ENCODE measurements at regions not wholly inside any gene's neighbourhood (a gene's known extent, or its start where the extent isn't known, plus 50 kb on each side); places are given as distances from the start of the nearest gene placed in this dataset.

- TF ChIP-seq EZH2phosphoT487 (IDR thresholded peaks at IDR 0.05) (no peak), CTCF (IDR thresholded peaks at IDR 0.05) (no peak), EZH2 (IDR thresholded peaks at IDR 0.05) (no peak)
Measured at GRCh38 chr4:152070854-152071253, 310.0 kb upstream of the GATB start.
